Parathyroid adenoma (tissue), 2 donors: ENCODE measurements at regions not wholly inside any gene's neighbourhood (a gene's known extent, or its start where the extent isn't known, plus 50 kb on each side); places are given as distances from the start of the nearest gene placed in this dataset.
"Not testable (repeated sequence)": the region's sequence is repeated elsewhere in the genome, so short reads cannot be mapped to it uniquely, and the experiment has no call there.

Experiments
- H2AFZ ChIP-seq: fragments of 300-600 bp; sonication (generic); one replicate; pipeline ENCODE4 v1.7.0; 2017; ENCODE audit warnings: antibody characterized with exemption, mild to moderate bottlenecking
- H3K27ac ChIP-seq: fragments of 300-600 bp; sonication (generic); one replicate; pipeline ENCODE4 v1.7.0; 2017
- H3K27me3 ChIP-seq: fragments of 300-600 bp; sonication (generic); one replicate; pipeline ENCODE4 v1.7.0; 2017; ENCODE audit warnings: low read length; ENCODE audit not compliant: control insufficient read depth, insufficient read depth
- H3K36me3 ChIP-seq: fragments of 300-600 bp; sonication (generic); one replicate; pipeline ENCODE4 v1.7.0; 2017; ENCODE audit warnings: low read length; ENCODE audit not compliant: control insufficient read depth, insufficient read depth
- H3K4me1 ChIP-seq: fragments of 300-600 bp; sonication (generic); one replicate; pipeline ENCODE4 v1.7.0; 2017; ENCODE audit warnings: control low read depth
- H3K4me2 ChIP-seq: fragments of 300-600 bp; sonication (generic); one replicate; pipeline ENCODE4 v1.7.0; 2017; ENCODE audit warnings: low read length
- H3K4me3 ChIP-seq: fragments of 300-600 bp; sonication (generic); one replicate; pipeline ENCODE4 v1.7.0; 2017; ENCODE audit warnings: low read depth, low read length
- H3K79me2 ChIP-seq: fragments of 300-600 bp; sonication (generic); one replicate; pipeline ENCODE4 v1.7.0; 2017; ENCODE audit warnings: control low read depth
- H3K9ac ChIP-seq: fragments of 300-600 bp; sonication (generic); one replicate; pipeline ENCODE4 v1.7.0; 2017; ENCODE audit warnings: mild to moderate bottlenecking
- H3K9me3 ChIP-seq: fragments of 300-600 bp; sonication (generic); one replicate; pipeline ENCODE4 v1.7.0; 2017; ENCODE audit warnings: low read length; ENCODE audit not compliant: control insufficient read depth
- CTCF ChIP-seq: fragments of 300-600 bp; sonication (generic); IDR thresholded peaks from one replicate; pipeline ENCODE4 v1.7.0; 2017; ENCODE audit warnings: antibody characterized with exemption, mild to moderate bottlenecking
- donor health status: primary hyperparathyroidism.

- Histone ChIP-seq H2AFZ (no peak overlapping the region), H3K79me2 (no peaks in the 10 kb centered on the region), H3K4me3 (no peak overlapping the region), H3K36me3 (no peaks in the 10 kb centered on the region), H3K9me3 (no peaks in the 10 kb centered on the region), H3K4me1 (no peaks in the 10 kb centered on the region), H3K9ac (no peak overlapping the region), H3K27ac (no peak overlapping the region), H3K27me3 (no peaks in the 10 kb centered on the region), H3K4me2 (no peak overlapping the region)
- no peak for TF ChIP-seq CTCF
These were observed 190.7 kb downstream of the JRKL start for GRCh38 chr11:96580476-96581040.

- not testable (repeated sequence) for H3K9me3 ChIP-seq, H3K79me2 ChIP-seq, H3K4me2 ChIP-seq, H3K27me3 ChIP-seq, H3K36me3 ChIP-seq, H3K27ac ChIP-seq, H3K4me1 ChIP-seq, H2AFZ ChIP-seq, H3K4me3 ChIP-seq, H3K9ac ChIP-seq
These were observed 196.4 kb downstream of the JRKL start for GRCh38 chr11:96585944-96586880.

GRCh38 chr11:96588793-96589192, 199.0 kb downstream of the JRKL start:
- not testable (repeated sequence) for H3K27ac ChIP-seq, H3K4me3 ChIP-seq, H3K9ac ChIP-seq, H3K79me2 ChIP-seq, H3K36me3 ChIP-seq, H3K4me2 ChIP-seq, H3K27me3 ChIP-seq, H3K9me3 ChIP-seq, H2AFZ ChIP-seq, H3K4me1 ChIP-seq

- no peak for TF ChIP-seq CTCF
- Histone ChIP-seq H3K79me2 (no peaks in the 10 kb centered on the region), H3K4me1 (no peaks in the 10 kb centered on the region), H3K9me3 (no peaks in the 10 kb centered on the region), H2AFZ (no peak overlapping the region), H3K4me2 (no peak overlapping the region), H3K27me3 (no peaks in the 10 kb centered on the region), H3K9ac (no peak overlapping the region), H3K36me3 (no peaks in the 10 kb centered on the region), H3K4me3 (no peak overlapping the region), H3K27ac (no peak overlapping the region)
These were observed 205.2 kb downstream of the JRKL start for GRCh38 chr11:96595011-96595410.

- no peak for TF ChIP-seq CTCF
- Histone ChIP-seq H3K36me3 (no peaks in the 10 kb centered on the region), H3K4me2 (no peak overlapping the region), H3K27ac (no peak overlapping the region), H3K4me1 (no peaks in the 10 kb centered on the region), H3K27me3 (no peaks in the 10 kb centered on the region), H3K9ac (no peak overlapping the region), H3K79me2 (no peaks in the 10 kb centered on the region), H3K4me3 (no peak overlapping the region), H2AFZ (no peak overlapping the region), H3K9me3 (no peaks in the 10 kb centered on the region)
These were observed 218.2 kb downstream of the JRKL start for GRCh38 chr11:96607864-96608558.
